Mucosa of rectum (tissue), 2 donors: ENCODE measurements at regions not wholly inside any gene's neighbourhood (a gene's known extent, or its start where the extent isn't known, plus 50 kb on each side); places are given as distances from the start of the nearest gene placed in this dataset.

ENCODE experiments used
- H3K27ac ChIP-seq, 2 donors: one replicate each; pipeline ENCODE4 v1.7.0; 2013; ENCODE audit warnings: inconsistent platforms in 2 of 2, low read depth in 2 of 2, low read length in 2 of 2
- H3K27me3 ChIP-seq, 2 donors: one replicate each; pipeline ENCODE4 v1.7.0; 2013; ENCODE audit warnings: low read length in 2 of 2; ENCODE audit not compliant: control insufficient read depth in 2 of 2, insufficient read depth in 2 of 2
- H3K36me3 ChIP-seq, 2 donors: one replicate each; pipeline ENCODE4 v1.7.0; 2013; ENCODE audit warnings: low read length in 2 of 2; ENCODE audit not compliant: control insufficient read depth in 2 of 2, insufficient read depth in 2 of 2
- H3K4me1 ChIP-seq, 2 donors: one replicate each; pipeline ENCODE4 v1.7.0; 2013; ENCODE audit warnings: low read length in 2 of 2, mild to moderate bottlenecking in 1 of 2; ENCODE audit not compliant: control insufficient read depth in 2 of 2, insufficient read depth in 2 of 2
- H3K4me3 ChIP-seq, 2 donors: one replicate each; pipeline ENCODE4 v1.7.0; 2013; ENCODE audit warnings: low read length in 2 of 2
- H3K9ac ChIP-seq, 2 donors: one replicate each; pipeline ENCODE4 v1.7.0; 2013; ENCODE audit warnings: low read length in 2 of 2, low read depth in 1 of 2, mild to moderate bottlenecking in 1 of 2
- H3K9me3 ChIP-seq, 2 donors: one replicate each; pipeline ENCODE4 v1.7.0; 2013; ENCODE audit warnings: low read length in 2 of 2; ENCODE audit not compliant: control insufficient read depth in 2 of 2
- donor health status: healthy.
- donor health status: Normal muscosa, but diverticular disease.

- H3K9me3 ChIP-seq, result no peaks in the 10 kb centered on the region
- no peaks in the 10 kb centered on the region for H3K4me1 ChIP-seq
- H3K36me3 ChIP-seq, result no peaks in the 10 kb centered on the region
Observed at GRCh38 chr6:91720324-91720723, 1133.5 kb upstream of the MAP3K7 start.

DNA sequence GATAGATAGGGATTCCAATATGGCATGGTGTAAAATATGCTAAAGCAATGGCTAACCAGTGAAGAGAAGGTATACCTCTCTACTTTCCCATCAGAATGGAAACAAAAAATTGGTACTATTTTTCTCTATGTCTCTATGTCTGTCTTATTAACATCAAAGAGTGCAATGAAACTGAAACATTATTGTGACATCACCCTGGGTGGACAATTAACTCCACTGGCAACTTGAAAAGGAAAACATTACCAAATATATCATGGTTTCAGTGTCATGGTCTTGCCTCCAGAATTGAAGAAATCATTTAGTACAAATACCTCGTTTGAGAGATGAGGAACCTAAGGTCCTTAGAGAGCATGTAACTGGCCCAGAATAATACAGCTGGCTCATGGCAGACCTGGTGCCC, 1132.5 kb upstream of the MAP3K7 start:
- Histone ChIP-seq H3K4me3 (no peak overlapping the region), H3K4me1 (no peaks in the 10 kb centered on the region), H3K36me3 (no peaks in the 10 kb centered on the region), H3K27ac (no peak overlapping the region), H3K9me3 (no peaks in the 10 kb centered on the region), H3K27me3 (no peaks in the 10 kb centered on the region), H3K9ac (no peak overlapping the region)

More at GRCh38 chr6:91720324-91720723, 1133.5 kb upstream of the MAP3K7 start:
- Histone ChIP-seq H3K9ac (no peak overlapping the region), H3K27ac (no peak overlapping the region), H3K4me3 (no peak overlapping the region), H3K27me3 (no peaks in the 10 kb centered on the region)

DNA sequence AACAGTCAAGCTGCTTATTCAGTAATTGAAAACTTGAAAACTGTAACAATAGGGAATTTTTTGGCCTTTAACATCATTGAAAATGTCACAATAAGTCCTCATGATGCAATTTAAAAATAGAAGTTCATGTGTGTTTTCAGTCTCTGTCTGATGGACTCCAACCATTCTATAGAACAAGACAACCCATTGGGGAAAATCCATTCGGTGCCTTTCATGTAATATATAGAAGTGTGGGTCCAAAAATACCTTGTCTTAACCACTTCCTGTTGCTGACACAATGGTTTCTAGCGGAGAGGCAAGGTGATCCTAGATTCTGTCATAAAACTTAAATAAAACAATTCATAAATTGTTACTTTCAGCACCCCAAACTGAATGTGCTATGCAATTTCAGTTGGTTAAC, 1131.3 kb upstream of the MAP3K7 start:
- Histone ChIP-seq H3K36me3 (no peaks in the 10 kb centered on the region), H3K9ac (no peak overlapping the region), H3K27ac (no peak overlapping the region), H3K9me3 (no peaks in the 10 kb centered on the region), H3K27me3 (no peaks in the 10 kb centered on the region), H3K4me1 (no peaks in the 10 kb centered on the region), H3K4me3 (no peak overlapping the region)

DNA sequence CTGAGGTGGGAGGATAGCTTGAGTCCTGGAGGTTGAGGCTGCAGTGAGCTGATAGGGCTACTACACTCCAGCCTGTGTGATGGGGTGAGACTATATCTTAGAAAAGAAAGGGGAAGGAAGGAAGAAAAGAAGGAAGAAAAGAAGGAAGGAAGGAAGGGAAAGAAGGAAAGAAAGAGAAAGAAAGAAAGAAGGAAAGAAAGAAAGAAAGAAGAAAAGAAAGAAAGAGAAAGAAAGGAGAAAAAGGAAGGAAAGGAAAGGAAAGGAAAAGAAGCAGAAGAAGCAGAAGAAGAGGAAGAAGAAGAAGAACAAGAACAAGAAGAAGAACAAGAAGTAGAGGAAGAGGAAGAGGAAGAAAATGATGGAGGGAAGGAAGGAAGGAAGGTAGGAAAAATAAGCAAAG, 1130.2 kb upstream of the MAP3K7 start:
- Histone ChIP-seq H3K4me3 (no peak overlapping the region), H3K27ac (no peak overlapping the region), H3K36me3 (no peaks in the 10 kb centered on the region), H3K4me1 (no peaks in the 10 kb centered on the region), H3K9ac (no peak overlapping the region), H3K9me3 (no peaks in the 10 kb centered on the region), H3K27me3 (no peaks in the 10 kb centered on the region)

GRCh38 chr6:91716361-91716760, 1129.5 kb upstream of the MAP3K7 start:
- Histone ChIP-seq H3K9ac (no peak overlapping the region), H3K9me3 (no peaks in the 10 kb centered on the region), H3K4me3 (no peak overlapping the region), H3K27me3 (no peaks in the 10 kb centered on the region), H3K36me3 (no peaks in the 10 kb centered on the region), H3K4me1 (no peaks in the 10 kb centered on the region), H3K27ac (no peak overlapping the region)

- Histone ChIP-seq H3K4me1 (no peaks in the 10 kb centered on the region), H3K27me3 (no peaks in the 10 kb centered on the region), H3K27ac (no peak overlapping the region), H3K9me3 (no peaks in the 10 kb centered on the region), H3K4me3 (no peak overlapping the region), H3K36me3 (no peaks in the 10 kb centered on the region), H3K9ac (no peak overlapping the region)
Observed at GRCh38 chr6:91715171-91715805, 1128.4 kb upstream of the MAP3K7 start.

GRCh38 chr6:91713911-91714310, 1127.0 kb upstream of the MAP3K7 start:
- Histone ChIP-seq H3K4me3 (no peak overlapping the region), H3K27me3 (no peaks in the 10 kb centered on the region), H3K9ac (no peak overlapping the region), H3K36me3 (no peaks in the 10 kb centered on the region), H3K27ac (no peak overlapping the region), H3K4me1 (no peaks in the 10 kb centered on the region), H3K9me3 (no peaks in the 10 kb centered on the region)

- H3K27ac ChIP-seq, result no peak overlapping the region
- no peaks in the 10 kb centered on the region for H3K4me1 ChIP-seq
- no peaks in the 10 kb centered on the region for H3K36me3 ChIP-seq
- no peak overlapping the region for H3K9ac ChIP-seq
- H3K9me3 ChIP-seq, result no peaks in the 10 kb centered on the region
- no peak overlapping the region for H3K4me3 ChIP-seq
- H3K27me3 ChIP-seq, result no peaks in the 10 kb centered on the region
Observed at GRCh38 chr6:91711518-91711917, 1124.6 kb upstream of the MAP3K7 start.

DNA sequence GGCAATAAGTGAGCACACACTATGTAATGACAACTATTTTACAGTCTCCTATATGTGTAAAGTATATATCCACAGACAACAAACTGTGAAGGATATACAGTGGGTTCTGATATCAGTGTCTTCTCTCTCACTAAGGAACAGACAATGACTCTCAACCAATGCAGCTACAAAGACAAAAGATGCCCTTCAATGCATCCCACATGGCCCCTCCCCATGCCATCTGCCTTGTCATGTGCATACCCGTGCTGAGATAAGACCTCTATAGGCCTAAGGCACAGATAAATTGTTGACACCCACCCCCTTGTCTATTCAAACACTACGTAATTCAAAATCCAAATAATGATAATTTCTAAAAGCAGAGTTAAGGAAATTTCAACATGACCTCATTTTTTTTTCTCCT, 1123.5 kb upstream of the MAP3K7 start:
- H3K9me3 ChIP-seq, result no peaks in the 10 kb centered on the region
- H3K4me3 ChIP-seq, result no peak overlapping the region
- H3K9ac ChIP-seq, result no peak overlapping the region
- no peaks in the 10 kb centered on the region for H3K4me1 ChIP-seq
- no peaks in the 10 kb centered on the region for H3K27me3 ChIP-seq
- no peaks in the 10 kb centered on the region for H3K36me3 ChIP-seq
- H3K27ac ChIP-seq, result no peak overlapping the region

- H3K9me3 ChIP-seq, result no peaks in the 10 kb centered on the region
- no peaks in the 10 kb centered on the region for H3K4me1 ChIP-seq
- no peaks in the 10 kb centered on the region for H3K27me3 ChIP-seq
- no peak overlapping the region for H3K4me3 ChIP-seq
- no peak overlapping the region for H3K9ac ChIP-seq
- no peak overlapping the region for H3K27ac ChIP-seq
- H3K36me3 ChIP-seq, result no peaks in the 10 kb centered on the region
Observed at GRCh38 chr6:91708534-91708933, 1121.7 kb upstream of the MAP3K7 start.

DNA sequence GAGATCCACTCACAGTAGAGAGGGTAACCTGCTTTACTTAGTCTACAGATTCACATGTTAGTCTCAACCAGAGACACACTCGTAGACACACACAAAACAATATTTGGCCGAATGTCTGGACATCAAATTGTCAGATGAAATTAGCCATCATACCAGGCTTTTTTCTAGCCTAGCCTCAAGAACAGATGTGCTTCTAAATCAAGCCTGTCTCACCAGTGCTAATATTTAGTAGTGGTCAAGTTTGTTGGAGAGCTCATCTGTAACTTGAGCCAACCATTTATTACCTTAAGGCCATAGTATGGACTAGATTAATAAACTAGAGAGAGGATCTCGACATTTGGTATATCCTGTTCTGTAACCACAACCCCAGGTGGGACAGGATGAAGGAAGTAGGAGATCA, 1118.8 kb upstream of the MAP3K7 start:
- no peak overlapping the region for H3K4me3 ChIP-seq
- no peaks in the 10 kb centered on the region for H3K36me3 ChIP-seq
- no peaks in the 10 kb centered on the region for H3K9me3 ChIP-seq
- no peak overlapping the region for H3K27ac ChIP-seq
- H3K9ac ChIP-seq, result no peak overlapping the region
- no peaks in the 10 kb centered on the region for H3K27me3 ChIP-seq
- H3K4me1 ChIP-seq, result no peaks in the 10 kb centered on the region
